GM12878 (cell line): ENCODE measurements at regions not wholly inside any gene's neighbourhood (a gene's known extent, or its start where the extent isn't known, plus 50 kb on each side); places are given as distances from the start of the nearest gene placed in this dataset.

ENCODE experiments used
- ATAC-seq: fragments of 200-7000 bp; cut with Tn5 transposase; 3 replicates; pipeline ENCODE4 v1.9.1; 2020; ENCODE audit warnings: mild to moderate bottlenecking, moderate library complexity
- BruUV-seq: library from RNA; stranded (reverse); fragments of 400-500 nt; replicated peaks from 2 replicates; lab custom pipeline; 2021; lab: Mats Ljungman, UMichigan
- CTCF ChIA-PET: fragments of 300-600 bp; sonication (Branson Sonifier 250); formaldehyde crosslinking; extraction: SDS; loops from one replicate; lab custom pipeline; 2021; ENCODE audit warnings: inconsistent platforms; lab: Yijun Ruan, JAX
- POLR2A ChIA-PET: fragments of 350-600 bp; formaldehyde crosslinking; extraction: SDS; loops from one replicate; lab custom pipeline; 2021; ENCODE audit warnings: inconsistent platforms; lab: Charles Lee
- RAD21 ChIA-PET: fragments of 300-600 bp; sonication (Branson Sonifier 250); formaldehyde crosslinking; loops from one replicate; lab custom pipeline; 2023; ENCODE audit warnings: antibody characterized with exemption; ENCODE audit not compliant: unreplicated experiment; lab: Charles Lee
- SMC1A ChIA-PET: fragments of 300-600 bp; sonication (Branson Sonifier 250); formaldehyde crosslinking; loops from one replicate; lab custom pipeline; 2023; ENCODE audit not compliant: unreplicated experiment, uncharacterized antibody; lab: Charles Lee
- DNase-seq: peaks from one replicate; pipeline ENCODE4 v3.0.0-alpha.2; 2011; ENCODE audit warnings: low read depth, low spot score
- FAIRE-seq: peaks from 3 replicates; lab custom pipeline; 2011; peaks lifted over from hg19 to GRCh38; lab: Jason Lieb, UNC
- H2AFZ ChIP-seq: 2 replicates; pipeline ENCODE4 v1.6.0; 2011; ENCODE audit warnings: low read depth, low read length, control low read depth; ENCODE audit not compliant: control insufficient read depth
- H3K27ac ChIP-seq: 2 replicates; pipeline ENCODE4 v1.5.1; 2011; ENCODE audit warnings: control low read depth; ENCODE audit not compliant: control insufficient read depth, insufficient read depth
- H3K27me3 ChIP-seq, 2 experiments: replicated peaks in 1 of 2; 2 replicates each; pipeline versions ENCODE4 v1.6.0 to v1.6.1; 2011; ENCODE audit warnings: low read length in 1 of 2; ENCODE audit not compliant: control insufficient read depth in 2 of 2, insufficient read depth in 2 of 2
- H3K36me3 ChIP-seq, 2 experiments: 2 replicates each; pipeline ENCODE4 v1.5.1; 2011; ENCODE audit warnings: low read length in 1 of 2; ENCODE audit not compliant: control insufficient read depth in 2 of 2, insufficient read depth in 2 of 2
- H3K4me1 ChIP-seq: 2 replicates; pipeline ENCODE4 v1.6.1; 2011; ENCODE audit warnings: mild to moderate bottlenecking, low read length, moderate library complexity, mixed read lengths; ENCODE audit not compliant: control insufficient read depth, insufficient read depth
- H3K4me2 ChIP-seq: 2 replicates; pipeline ENCODE4 v1.6.0; 2011; ENCODE audit warnings: control low read depth; ENCODE audit not compliant: control insufficient read depth, insufficient read depth
- H3K4me3 ChIP-seq: fragments of 200-600 bp; sonication (generic); 2 replicates; pipeline ENCODE4 v1.5.1; 2016
- H3K79me2 ChIP-seq: 2 replicates; pipeline ENCODE4 v1.6.0; 2011; ENCODE audit warnings: low read length; ENCODE audit not compliant: control insufficient read depth, insufficient read depth
- H3K9ac ChIP-seq: 2 replicates; pipeline ENCODE4 v1.8.0; 2011; ENCODE audit warnings: low read length, control low read depth, mixed read lengths; ENCODE audit not compliant: control insufficient read depth, insufficient read depth
- H3K9me3 ChIP-seq: replicated peaks from 3 replicates; pipeline ENCODE4 v1.5.1; 2011; ENCODE audit warnings: mild to moderate bottlenecking, low read length; ENCODE audit not compliant: control insufficient read depth, insufficient read depth
- H4K20me1 ChIP-seq: 2 replicates; pipeline ENCODE4 v1.6.0; 2011; ENCODE audit not compliant: control insufficient read depth, insufficient read depth
- IRF4 ChIP-seq: IDR thresholded peaks from 2 replicates; pipeline ENCODE4 v1.6.1; 2011; ENCODE audit warnings: low read depth, low read length
- IRF5 ChIP-seq: fragments of 450-650 bp; IDR thresholded peaks from 2 replicates; pipeline ENCODE4 v1.6.1; 2017; ENCODE audit warnings: borderline replicate concordance
- ZBTB40 ChIP-seq: fragments of 450-650 bp; IDR thresholded peaks from 2 replicates; pipeline ENCODE4 v1.6.1; 2016; ENCODE audit warnings: mild to moderate bottlenecking, moderate library complexity, borderline replicate concordance
- ZNF622 ChIP-seq: fragments of 450-650 bp; IDR thresholded peaks from 2 replicates; pipeline ENCODE4 v1.6.1; 2017; ENCODE audit warnings: mild to moderate bottlenecking, inconsistent platforms
- WGBS: methylation state at CpG from one replicate; pipeline ENCODE4 v1.1.6; 2016; ENCODE audit warnings: low lambda C conversion rate; ENCODE audit not compliant: insufficient replicate concordance, insufficient coverage; ENCODE audit errors: missing lambda C conversion rate; 5-methylcytosine and 5-hydroxymethylcytosine counted together
- in situ Hi-C: fragments of 300-500 bp; cut with MboI; formaldehyde crosslinking; loops from 9 replicates; pipeline ENCODE4 v1.14.3; 2018; ENCODE audit warnings: mixed read lengths
- intact Hi-C: fragments of 100-400 bp; cut with micrococcal nuclease; formaldehyde crosslinking; loops from one replicate; pipeline ENCODE4 v1.14.2; 2022; ENCODE audit not compliant: unreplicated experiment

- ATAC-seq (no peak), DNase-seq (no peak), FAIRE-seq (no peak)
- WGBS = 43% methylated on average over 5 of the region's 5 CpGs
- H4K20me1 ChIP-seq = no peaks in the 10 kb centered on the region
- intact Hi-C loops (no loop called here), in situ Hi-C loops (no loop called here)
- TF ChIP-seq ZNF622 (no peak), IRF5 (no peak), ZBTB40 (peak; percentile 61), IRF4 (no peak)
- ChIA-PET SMC1A (no interaction called here), CTCF (no interaction called here), RAD21 (no interaction called here), POLR2A (no interaction called here)
- H2AFZ ChIP-seq = no peak overlapping the region
- no peak overlapping the region for H3K27ac ChIP-seq
- no peak overlapping the region for H3K4me3 ChIP-seq
- no peaks in the 10 kb centered on the region; the same call in 2 of the 3 replicates for H3K9me3 ChIP-seq
- no peaks in the 10 kb centered on the region for H3K79me2 ChIP-seq
- no peak overlapping the region for H3K4me2 ChIP-seq
- no peaks in the 10 kb centered on the region for H3K4me1 ChIP-seq
- no peak overlapping the region for H3K9ac ChIP-seq
- H3K27me3 ChIP-seq = 0 out of 4 replicates have a peak, but pooled peaks cover 0 to 1% of the 10 kb centered on the region in 2 experiments
- BruUV-seq = no TSS peak
- H3K36me3 ChIP-seq = no peaks in the 10 kb centered on the region
These were observed 78.0 kb downstream of the ACKR3 start for GRCh38 chr2:236647621-236648020.
